HL-60 (cell line): ENCODE measurements at regions not wholly inside any gene's neighbourhood (a gene's known extent, or its start where the extent isn't known, plus 50 kb on each side); places are given as distances from the start of the nearest gene placed in this dataset.

Source experiments
- POLR2AphosphoS5 ChIP-seq: IDR thresholded peaks from 2 replicates; pipeline ENCODE4 v1.6.1; 2012; ENCODE audit warnings: low read depth
- SPI1 ChIP-seq: IDR thresholded peaks from 2 replicates; pipeline ENCODE4 v1.6.1; 2012; ENCODE audit warnings: low read depth, mild to moderate bottlenecking, borderline replicate concordance
- TF ChIP-seq, protein P1 (sequence below): IDR thresholded peaks from one replicate; pipeline ENCODE4 v1.5.1; 2011; ENCODE audit warnings: low read length, control low read depth, inconsistent platforms; ENCODE audit not compliant: insufficient read depth

DNA sequence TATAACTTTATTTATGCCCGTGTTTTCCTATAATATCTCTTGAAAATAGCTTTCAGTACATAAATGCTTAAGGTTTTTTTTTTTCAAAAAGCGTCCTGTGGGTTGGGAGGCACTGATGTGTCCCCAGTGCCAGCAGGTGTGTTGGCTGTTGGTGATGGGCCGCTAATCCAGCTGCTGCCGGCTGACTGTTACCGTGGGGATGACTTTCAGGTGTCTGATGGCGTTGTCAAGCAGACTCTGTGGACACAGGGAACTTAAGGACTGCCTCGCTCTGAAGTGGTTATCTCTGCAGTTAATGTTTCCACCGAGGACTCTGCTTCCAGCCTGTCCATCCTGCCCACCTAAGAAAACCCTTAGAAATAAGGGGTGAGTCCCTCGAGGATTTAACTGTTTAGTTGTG lies 94.5 kb downstream of the ANKRD10 start:
- TF ChIP-seq POLR2AphosphoS5 (no peak), SPI1 (no peak)
- TF ChIP-seq, protein P1, sequence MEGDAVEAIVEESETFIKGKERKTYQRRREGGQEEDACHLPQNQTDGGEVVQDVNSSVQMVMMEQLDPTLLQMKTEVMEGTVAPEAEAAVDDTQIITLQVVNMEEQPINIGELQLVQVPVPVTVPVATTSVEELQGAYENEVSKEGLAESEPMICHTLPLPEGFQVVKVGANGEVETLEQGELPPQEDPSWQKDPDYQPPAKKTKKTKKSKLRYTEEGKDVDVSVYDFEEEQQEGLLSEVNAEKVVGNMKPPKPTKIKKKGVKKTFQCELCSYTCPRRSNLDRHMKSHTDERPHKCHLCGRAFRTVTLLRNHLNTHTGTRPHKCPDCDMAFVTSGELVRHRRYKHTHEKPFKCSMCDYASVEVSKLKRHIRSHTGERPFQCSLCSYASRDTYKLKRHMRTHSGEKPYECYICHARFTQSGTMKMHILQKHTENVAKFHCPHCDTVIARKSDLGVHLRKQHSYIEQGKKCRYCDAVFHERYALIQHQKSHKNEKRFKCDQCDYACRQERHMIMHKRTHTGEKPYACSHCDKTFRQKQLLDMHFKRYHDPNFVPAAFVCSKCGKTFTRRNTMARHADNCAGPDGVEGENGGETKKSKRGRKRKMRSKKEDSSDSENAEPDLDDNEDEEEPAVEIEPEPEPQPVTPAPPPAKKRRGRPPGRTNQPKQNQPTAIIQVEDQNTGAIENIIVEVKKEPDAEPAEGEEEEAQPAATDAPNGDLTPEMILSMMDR = no peak
